ENCODE measurements at regions not wholly inside any gene's neighbourhood (a gene's known extent, or its start where the extent isn't known, plus 50 kb on each side); places are given as distances from the start of the nearest gene placed in this dataset.

DNA sequence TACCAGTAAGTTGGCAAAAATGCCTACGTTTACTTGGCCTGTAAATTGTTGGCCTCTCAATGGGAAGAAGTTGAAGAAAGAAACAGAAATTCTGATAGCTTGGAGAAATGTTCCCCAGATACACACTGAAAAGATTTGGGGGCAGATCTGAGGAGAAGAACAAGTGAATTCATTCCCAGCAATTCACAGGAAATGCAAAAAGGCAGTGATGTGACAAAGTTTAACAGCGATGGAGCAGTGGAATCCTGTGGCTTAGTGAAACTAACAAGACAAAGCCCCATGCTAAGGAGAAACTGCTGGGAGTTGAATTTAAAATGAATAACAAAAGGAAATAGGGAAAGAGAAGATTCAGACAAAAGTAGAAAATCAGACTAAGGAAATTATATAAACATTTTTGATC lies 213.2 kb upstream of the EDIL3 start:
- TF ChIP-seq, protein P1, sequence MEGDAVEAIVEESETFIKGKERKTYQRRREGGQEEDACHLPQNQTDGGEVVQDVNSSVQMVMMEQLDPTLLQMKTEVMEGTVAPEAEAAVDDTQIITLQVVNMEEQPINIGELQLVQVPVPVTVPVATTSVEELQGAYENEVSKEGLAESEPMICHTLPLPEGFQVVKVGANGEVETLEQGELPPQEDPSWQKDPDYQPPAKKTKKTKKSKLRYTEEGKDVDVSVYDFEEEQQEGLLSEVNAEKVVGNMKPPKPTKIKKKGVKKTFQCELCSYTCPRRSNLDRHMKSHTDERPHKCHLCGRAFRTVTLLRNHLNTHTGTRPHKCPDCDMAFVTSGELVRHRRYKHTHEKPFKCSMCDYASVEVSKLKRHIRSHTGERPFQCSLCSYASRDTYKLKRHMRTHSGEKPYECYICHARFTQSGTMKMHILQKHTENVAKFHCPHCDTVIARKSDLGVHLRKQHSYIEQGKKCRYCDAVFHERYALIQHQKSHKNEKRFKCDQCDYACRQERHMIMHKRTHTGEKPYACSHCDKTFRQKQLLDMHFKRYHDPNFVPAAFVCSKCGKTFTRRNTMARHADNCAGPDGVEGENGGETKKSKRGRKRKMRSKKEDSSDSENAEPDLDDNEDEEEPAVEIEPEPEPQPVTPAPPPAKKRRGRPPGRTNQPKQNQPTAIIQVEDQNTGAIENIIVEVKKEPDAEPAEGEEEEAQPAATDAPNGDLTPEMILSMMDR (IDR thresholded peaks at IDR 0.05; ENCODE audit: poor library complexity) = no peak
- no peak for TF ChIP-seq EZH2 (IDR thresholded peaks at IDR 0.05; ENCODE audit: borderline replicate concordance)
- TF ChIP-seq EZH2phosphoT487 (IDR thresholded peaks at IDR 0.05; ENCODE audit: low read depth, severe bottlenecking, unreplicated experiment) = no peak

Data from hepatocyte (in vitro differentiated cells).